ENCODE measurements at regions not wholly inside any gene's neighbourhood (a gene's known extent, or its start where the extent isn't known, plus 50 kb on each side); places are given as distances from the start of the nearest gene placed in this dataset.

DNA sequence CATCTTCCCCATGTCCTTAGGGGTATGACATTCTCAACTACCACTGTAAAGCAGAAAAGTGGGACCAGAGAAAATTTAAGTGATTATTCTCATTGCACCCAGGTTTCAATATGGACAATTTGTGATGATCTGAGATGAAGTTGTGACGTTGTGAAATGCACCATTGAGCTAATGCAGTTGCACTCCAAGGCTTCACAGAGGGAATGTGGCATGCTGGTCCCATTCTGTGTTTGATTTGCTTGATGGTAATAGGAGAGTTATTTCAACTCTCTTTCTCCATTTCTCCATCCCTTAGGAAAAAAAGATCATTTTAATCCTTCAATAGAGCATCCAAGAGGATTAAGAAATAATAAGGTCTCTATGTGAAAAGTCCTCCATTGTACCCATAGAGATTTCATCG is 136.6 kb downstream of the SLC30A10 start:
- TF ChIP-seq EP300 (IDR thresholded peaks at IDR 0.05; ENCODE audit: borderline replicate concordance in 1 of 2, low read depth in 1 of 2, low read length in 1 of 2) (no peak), GABPA (IDR thresholded peaks at IDR 0.05; ENCODE audit: low read depth) (no peak), TAF1 (IDR thresholded peaks at IDR 0.05; ENCODE audit: borderline replicate concordance, low read depth, low read length) (no peak), SIN3A (IDR thresholded peaks at IDR 0.05; ENCODE audit: borderline replicate concordance, low read depth, low read length) (no peak), CTCF (IDR thresholded peaks at IDR 0.05) (no peak), IRF3 (IDR thresholded peaks at IDR 0.05; ENCODE audit: low read depth, low read length) (no peak), MXI1 (IDR thresholded peaks at IDR 0.05; ENCODE audit: low read depth, low read length) (no peak; the same call in 1 of the 2 replicates), JUND (IDR thresholded peaks at IDR 0.05) (no peak), YY1 (IDR thresholded peaks at IDR 0.05; ENCODE audit: low read depth) (no peak), PBX3 (IDR thresholded peaks at IDR 0.05) (no peak), NRF1 (IDR thresholded peaks at IDR 0.05; ENCODE audit: low read depth, low read length) (no peak)
- TF ChIP-seq, protein P1, sequence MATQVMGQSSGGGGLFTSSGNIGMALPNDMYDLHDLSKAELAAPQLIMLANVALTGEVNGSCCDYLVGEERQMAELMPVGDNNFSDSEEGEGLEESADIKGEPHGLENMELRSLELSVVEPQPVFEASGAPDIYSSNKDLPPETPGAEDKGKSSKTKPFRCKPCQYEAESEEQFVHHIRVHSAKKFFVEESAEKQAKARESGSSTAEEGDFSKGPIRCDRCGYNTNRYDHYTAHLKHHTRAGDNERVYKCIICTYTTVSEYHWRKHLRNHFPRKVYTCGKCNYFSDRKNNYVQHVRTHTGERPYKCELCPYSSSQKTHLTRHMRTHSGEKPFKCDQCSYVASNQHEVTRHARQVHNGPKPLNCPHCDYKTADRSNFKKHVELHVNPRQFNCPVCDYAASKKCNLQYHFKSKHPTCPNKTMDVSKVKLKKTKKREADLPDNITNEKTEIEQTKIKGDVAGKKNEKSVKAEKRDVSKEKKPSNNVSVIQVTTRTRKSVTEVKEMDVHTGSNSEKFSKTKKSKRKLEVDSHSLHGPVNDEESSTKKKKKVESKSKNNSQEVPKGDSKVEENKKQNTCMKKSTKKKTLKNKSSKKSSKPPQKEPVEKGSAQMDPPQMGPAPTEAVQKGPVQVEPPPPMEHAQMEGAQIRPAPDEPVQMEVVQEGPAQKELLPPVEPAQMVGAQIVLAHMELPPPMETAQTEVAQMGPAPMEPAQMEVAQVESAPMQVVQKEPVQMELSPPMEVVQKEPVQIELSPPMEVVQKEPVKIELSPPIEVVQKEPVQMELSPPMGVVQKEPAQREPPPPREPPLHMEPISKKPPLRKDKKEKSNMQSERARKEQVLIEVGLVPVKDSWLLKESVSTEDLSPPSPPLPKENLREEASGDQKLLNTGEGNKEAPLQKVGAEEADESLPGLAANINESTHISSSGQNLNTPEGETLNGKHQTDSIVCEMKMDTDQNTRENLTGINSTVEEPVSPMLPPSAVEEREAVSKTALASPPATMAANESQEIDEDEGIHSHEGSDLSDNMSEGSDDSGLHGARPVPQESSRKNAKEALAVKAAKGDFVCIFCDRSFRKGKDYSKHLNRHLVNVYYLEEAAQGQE (IDR thresholded peaks at IDR 0.05; ENCODE audit: low read depth, low read length), result no peak
- TF ChIP-seq, protein P2, sequence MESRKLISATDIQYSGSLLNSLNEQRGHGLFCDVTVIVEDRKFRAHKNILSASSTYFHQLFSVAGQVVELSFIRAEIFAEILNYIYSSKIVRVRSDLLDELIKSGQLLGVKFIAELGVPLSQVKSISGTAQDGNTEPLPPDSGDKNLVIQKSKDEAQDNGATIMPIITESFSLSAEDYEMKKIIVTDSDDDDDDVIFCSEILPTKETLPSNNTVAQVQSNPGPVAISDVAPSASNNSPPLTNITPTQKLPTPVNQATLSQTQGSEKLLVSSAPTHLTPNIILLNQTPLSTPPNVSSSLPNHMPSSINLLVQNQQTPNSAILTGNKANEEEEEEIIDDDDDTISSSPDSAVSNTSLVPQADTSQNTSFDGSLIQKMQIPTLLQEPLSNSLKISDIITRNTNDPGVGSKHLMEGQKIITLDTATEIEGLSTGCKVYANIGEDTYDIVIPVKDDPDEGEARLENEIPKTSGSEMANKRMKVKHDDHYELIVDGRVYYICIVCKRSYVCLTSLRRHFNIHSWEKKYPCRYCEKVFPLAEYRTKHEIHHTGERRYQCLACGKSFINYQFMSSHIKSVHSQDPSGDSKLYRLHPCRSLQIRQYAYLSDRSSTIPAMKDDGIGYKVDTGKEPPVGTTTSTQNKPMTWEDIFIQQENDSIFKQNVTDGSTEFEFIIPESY (IDR thresholded peaks at IDR 0.05; ENCODE audit: borderline replicate concordance, low read depth), result no peak

Data from SK-N-SH (cell line).